ENCODE measurements at regions not wholly inside any gene's neighbourhood (a gene's known extent, or its start where the extent isn't known, plus 50 kb on each side); places are given as distances from the start of the nearest gene placed in this dataset.

- Histone ChIP-seq H3K27me3 (ENCODE audit: insufficient read depth) (no peaks in the 10 kb centered on the region; the same call in 1 of the 2 replicates), H3K4me2 (no peak overlapping the region), H3K79me2 (ENCODE audit: insufficient read depth) (no peaks in the 10 kb centered on the region), H3F3A (replicated peaks; ENCODE audit: insufficient read depth) (no peaks in the 10 kb centered on the region), H3K9ac (no peak overlapping the region), H3K9me3 (no peaks in the 10 kb centered on the region), H2AFZ (ENCODE audit: low read depth) (no peak overlapping the region), H3K4me3 (ENCODE audit: low read depth in 2 of 2, low read length in 1 of 2) (no peak overlapping the region), H3K27ac (ENCODE audit: low read depth in 2 of 2, low read length in 1 of 2) (no peak overlapping the region), H4K20me1 (ENCODE audit: insufficient read depth) (no peaks in the 10 kb centered on the region), H3K4me1 (ENCODE audit: control insufficient read depth in 1 of 2, insufficient read depth in 2 of 2, low read depth in 1 of 2, low read length in 1 of 2) (no peaks in the 10 kb centered on the region), H3K36me3 (replicated peaks in 1 of 2; ENCODE audit: control insufficient read depth in 1 of 2, insufficient read depth in 2 of 2, low read length in 1 of 2) (no peaks in the 10 kb centered on the region), H3K9me2 (no peaks in the 10 kb centered on the region)
- no peak for TF ChIP-seq TAF1 (IDR thresholded peaks at IDR 0.05; ENCODE audit: borderline replicate concordance, low read depth, low read length)
- no peak for TF ChIP-seq FOXM1 (IDR thresholded peaks at IDR 0.05; ENCODE audit: low read depth)
- no peak for TF ChIP-seq RAD21 (IDR thresholded peaks at IDR 0.05; ENCODE audit: low read length)
- TF ChIP-seq, protein P1, sequence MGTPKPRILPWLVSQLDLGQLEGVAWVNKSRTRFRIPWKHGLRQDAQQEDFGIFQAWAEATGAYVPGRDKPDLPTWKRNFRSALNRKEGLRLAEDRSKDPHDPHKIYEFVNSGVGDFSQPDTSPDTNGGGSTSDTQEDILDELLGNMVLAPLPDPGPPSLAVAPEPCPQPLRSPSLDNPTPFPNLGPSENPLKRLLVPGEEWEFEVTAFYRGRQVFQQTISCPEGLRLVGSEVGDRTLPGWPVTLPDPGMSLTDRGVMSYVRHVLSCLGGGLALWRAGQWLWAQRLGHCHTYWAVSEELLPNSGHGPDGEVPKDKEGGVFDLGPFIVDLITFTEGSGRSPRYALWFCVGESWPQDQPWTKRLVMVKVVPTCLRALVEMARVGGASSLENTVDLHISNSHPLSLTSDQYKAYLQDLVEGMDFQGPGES (IDR thresholded peaks at IDR 0.05; ENCODE audit: low read depth, low read length) = no peak
- no peak for TF ChIP-seq CHD2 (IDR thresholded peaks at IDR 0.05; ENCODE audit: low read length, partially characterized antibody)
- TF ChIP-seq ELF1 (IDR thresholded peaks at IDR 0.05) = no peak
- TF ChIP-seq, protein P2, sequence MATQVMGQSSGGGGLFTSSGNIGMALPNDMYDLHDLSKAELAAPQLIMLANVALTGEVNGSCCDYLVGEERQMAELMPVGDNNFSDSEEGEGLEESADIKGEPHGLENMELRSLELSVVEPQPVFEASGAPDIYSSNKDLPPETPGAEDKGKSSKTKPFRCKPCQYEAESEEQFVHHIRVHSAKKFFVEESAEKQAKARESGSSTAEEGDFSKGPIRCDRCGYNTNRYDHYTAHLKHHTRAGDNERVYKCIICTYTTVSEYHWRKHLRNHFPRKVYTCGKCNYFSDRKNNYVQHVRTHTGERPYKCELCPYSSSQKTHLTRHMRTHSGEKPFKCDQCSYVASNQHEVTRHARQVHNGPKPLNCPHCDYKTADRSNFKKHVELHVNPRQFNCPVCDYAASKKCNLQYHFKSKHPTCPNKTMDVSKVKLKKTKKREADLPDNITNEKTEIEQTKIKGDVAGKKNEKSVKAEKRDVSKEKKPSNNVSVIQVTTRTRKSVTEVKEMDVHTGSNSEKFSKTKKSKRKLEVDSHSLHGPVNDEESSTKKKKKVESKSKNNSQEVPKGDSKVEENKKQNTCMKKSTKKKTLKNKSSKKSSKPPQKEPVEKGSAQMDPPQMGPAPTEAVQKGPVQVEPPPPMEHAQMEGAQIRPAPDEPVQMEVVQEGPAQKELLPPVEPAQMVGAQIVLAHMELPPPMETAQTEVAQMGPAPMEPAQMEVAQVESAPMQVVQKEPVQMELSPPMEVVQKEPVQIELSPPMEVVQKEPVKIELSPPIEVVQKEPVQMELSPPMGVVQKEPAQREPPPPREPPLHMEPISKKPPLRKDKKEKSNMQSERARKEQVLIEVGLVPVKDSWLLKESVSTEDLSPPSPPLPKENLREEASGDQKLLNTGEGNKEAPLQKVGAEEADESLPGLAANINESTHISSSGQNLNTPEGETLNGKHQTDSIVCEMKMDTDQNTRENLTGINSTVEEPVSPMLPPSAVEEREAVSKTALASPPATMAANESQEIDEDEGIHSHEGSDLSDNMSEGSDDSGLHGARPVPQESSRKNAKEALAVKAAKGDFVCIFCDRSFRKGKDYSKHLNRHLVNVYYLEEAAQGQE (IDR thresholded peaks at IDR 0.05; ENCODE audit: low read depth, low read length) = no peak
- TF ChIP-seq, protein P3, sequence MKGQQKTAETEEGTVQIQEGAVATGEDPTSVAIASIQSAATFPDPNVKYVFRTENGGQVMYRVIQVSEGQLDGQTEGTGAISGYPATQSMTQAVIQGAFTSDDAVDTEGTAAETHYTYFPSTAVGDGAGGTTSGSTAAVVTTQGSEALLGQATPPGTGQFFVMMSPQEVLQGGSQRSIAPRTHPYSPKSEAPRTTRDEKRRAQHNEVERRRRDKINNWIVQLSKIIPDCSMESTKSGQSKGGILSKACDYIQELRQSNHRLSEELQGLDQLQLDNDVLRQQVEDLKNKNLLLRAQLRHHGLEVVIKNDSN (IDR thresholded peaks at IDR 0.05; ENCODE audit: borderline replicate concordance, low read depth) = no peak
- no peak for TF ChIP-seq NFIC (IDR thresholded peaks at IDR 0.05; ENCODE audit: borderline replicate concordance)
- DNase-seq = no peak
- POLR2A ChIA-PET = no interaction called here
- 0% methylated on average over 1 of the region's 1 CpG for WGBS (ENCODE audit: low lambda C conversion rate)
- CTCF ChIA-PET = no interaction called here
Measured at GRCh38 chr20:18886756-18887155, 73.2 kb downstream of the SCP2D1 start.

- Histone ChIP-seq H3K27ac (ENCODE audit: low read depth in 2 of 2, low read length in 1 of 2) (no peak overlapping the region), H2AFZ (ENCODE audit: low read depth) (no peak overlapping the region), H3K36me3 (replicated peaks in 1 of 2; ENCODE audit: control insufficient read depth in 1 of 2, insufficient read depth in 2 of 2, low read length in 1 of 2) (no peaks in the 10 kb centered on the region), H3K4me3 (ENCODE audit: low read depth in 2 of 2, low read length in 1 of 2) (no peak overlapping the region), H3K4me2 (no peak overlapping the region), H3K9ac (no peak overlapping the region), H3K79me2 (ENCODE audit: insufficient read depth) (no peaks in the 10 kb centered on the region), H3K27me3 (ENCODE audit: insufficient read depth) (no peaks in the 10 kb centered on the region; the same call in 1 of the 2 replicates), H3K4me1 (ENCODE audit: control insufficient read depth in 1 of 2, insufficient read depth in 2 of 2, low read depth in 1 of 2, low read length in 1 of 2) (no peaks in the 10 kb centered on the region), H3F3A (replicated peaks; ENCODE audit: insufficient read depth) (no peaks in the 10 kb centered on the region), H4K20me1 (ENCODE audit: insufficient read depth) (no peaks in the 10 kb centered on the region), H3K9me3 (no peaks in the 10 kb centered on the region), H3K9me2 (no peaks in the 10 kb centered on the region)
- ChIA-PET POLR2A (no interaction called here), CTCF (interaction anchor here (1.1 kb wide), 1 partner anchor 303 kb away, joined by 4 read pairs; no protein-coding TSS in a partner anchor)
- TF ChIP-seq EZH2phosphoT487 (IDR thresholded peaks at IDR 0.05; ENCODE audit: borderline replicate concordance, low read depth) = no peak
- no peak for TF ChIP-seq RCOR1 (IDR thresholded peaks at IDR 0.05; ENCODE audit: low read length)
- DNase-seq = no peak
- 15% methylated on average over 7 of the region's 7 CpGs for whole genome bisulfite sequencing (ENCODE audit: low lambda C conversion rate)
Measured at GRCh38 chr20:18901980-18902737, 88.6 kb downstream of the SCP2D1 start.
